ENCODE measurements at regions not wholly inside any gene's neighbourhood (a gene's known extent, or its start where the extent isn't known, plus 50 kb on each side); places are given as distances from the start of the nearest gene placed in this dataset.

DNA sequence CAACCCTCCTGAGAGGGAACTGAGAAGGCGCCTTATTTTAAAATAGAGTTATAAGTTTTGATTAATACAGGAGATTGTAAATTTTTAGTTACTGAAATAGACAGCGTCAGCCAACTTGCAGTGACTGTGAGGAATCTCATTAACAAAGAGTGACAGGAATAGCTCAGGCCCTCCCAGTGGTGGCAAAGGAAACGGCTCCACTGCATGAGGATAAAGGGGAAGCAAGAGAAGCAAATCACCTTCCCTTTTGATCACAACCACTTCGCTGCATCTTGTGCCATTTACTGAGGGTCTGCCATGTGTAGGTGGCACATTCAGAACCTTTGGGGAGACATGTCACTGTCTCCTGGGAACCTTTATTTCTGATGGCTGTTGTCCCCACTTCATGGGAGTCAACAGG, 612.4 kb upstream of the RAB6C start:
- 2% methylated on average over 4 of the region's 4 CpGs for WGBS (ENCODE audit: insufficient coverage, low coverage, missing lambda C conversion rate)
- in situ Hi-C loops (cut with MboI) (no loop called here), intact Hi-C loops (cut with micrococcal nuclease) (no loop called here)
- H2AFZ ChIP-seq (ENCODE audit: low read depth, low read length), result no peak overlapping the region
- ChIA-PET CTCF (ENCODE audit: low intra/inter-chr PET ratio) (no interaction called here), POLR2A (no interaction called here)
- no peaks in the 10 kb centered on the region for H3K9me3 ChIP-seq (replicated peaks; ENCODE audit: control insufficient read depth, insufficient read depth, low read depth, low read length)
- peaks cover 0 to 14% of the 10 kb centered on the region in 2 experiments; a peak in 3 of 5 replicates for H3K27me3 ChIP-seq (ENCODE audit: control insufficient read depth in 2 of 2, insufficient read depth in 2 of 2, low read length in 2 of 2)
- no peaks in the 10 kb centered on the region for H3K36me3 ChIP-seq (ENCODE audit: control insufficient read depth, insufficient read depth, low read length)
- H3K79me2 ChIP-seq (ENCODE audit: control insufficient read depth, insufficient read depth, low read length), result no peaks in the 10 kb centered on the region
- no peak overlapping the region for H3K4me2 ChIP-seq (ENCODE audit: insufficient read depth, low read length)
- no peak overlapping the region for H3K9ac ChIP-seq (ENCODE audit: insufficient read depth in 1 of 2, low read depth in 2 of 2, low read length in 2 of 2)
- no peaks in the 10 kb centered on the region; the same call in 1 of the 2 replicates for H4K20me1 ChIP-seq (replicated peaks; ENCODE audit: control insufficient read depth, insufficient read depth, low read length)
- no peak for TF ChIP-seq ELF2 (CRISPR knock-in tag; IDR thresholded peaks at IDR 0.05)
- no peak for TF ChIP-seq PRPF4 (IDR thresholded peaks at IDR 0.05; ENCODE audit: insufficient read depth, low read depth, low read length, poor library complexity, severe bottlenecking)
- no peak for TF ChIP-seq SP1 (CRISPR knock-in tag; IDR thresholded peaks at IDR 0.05)
- no peak for TF ChIP-seq NR2C2 (CRISPR knock-in tag; IDR thresholded peaks at IDR 0.05)
- TF ChIP-seq NR2C2 (tag; IDR thresholded peaks at IDR 0.05), result no peak
- no peak for TF ChIP-seq TFE3 (CRISPR knock-in tag; IDR thresholded peaks at IDR 0.05)
- no peak for TF ChIP-seq KAT8 (IDR thresholded peaks at IDR 0.05; ENCODE audit: low read depth)
- TF ChIP-seq ETV1 (tag; conservative IDR thresholded peaks at IDR 0.05; ENCODE audit: low read depth), result no peak
- no peak for TF ChIP-seq MXI1 (IDR thresholded peaks at IDR 0.05; ENCODE audit: low read depth, low read length)
- no peak for TF ChIP-seq ZNF644 (tag; IDR thresholded peaks at IDR 0.05; ENCODE audit: low read depth)
- no peak for TF ChIP-seq TARDBP (IDR thresholded peaks at IDR 0.05)
- no peak for TF ChIP-seq KAT7 (CRISPR knock-in tag; IDR thresholded peaks at IDR 0.05; ENCODE audit: borderline replicate concordance)
- no peak for TF ChIP-seq ZNF639 (CRISPR knock-in tag; conservative IDR thresholded peaks at IDR 0.05 in 1 of 2, IDR thresholded peaks at IDR 0.05 in 1 of 2)
- TF ChIP-seq, protein P1, sequence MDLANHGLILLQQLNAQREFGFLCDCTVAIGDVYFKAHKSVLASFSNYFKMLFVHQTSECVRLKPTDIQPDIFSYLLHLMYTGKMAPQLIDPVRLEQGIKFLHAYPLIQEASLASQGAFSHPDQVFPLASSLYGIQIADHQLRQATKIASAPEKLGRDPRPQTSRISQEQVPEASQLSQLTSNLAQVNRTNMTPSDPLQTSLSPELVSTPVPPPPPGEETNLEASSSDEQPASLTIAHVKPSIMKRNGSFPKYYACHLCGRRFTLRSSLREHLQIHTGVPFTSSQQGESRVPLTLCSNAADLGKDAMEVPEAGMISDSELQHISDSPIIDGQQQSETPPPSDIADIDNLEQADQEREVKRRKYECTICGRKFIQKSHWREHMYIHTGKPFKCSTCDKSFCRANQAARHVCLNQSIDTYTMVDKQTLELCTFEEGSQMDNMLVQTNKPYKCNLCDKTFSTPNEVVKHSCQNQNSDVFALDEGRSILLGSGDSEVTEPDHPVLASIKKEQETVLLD (IDR thresholded peaks at IDR 0.05), result no peak
- TF ChIP-seq PBX2 (CRISPR knock-in tag; IDR thresholded peaks at IDR 0.05; ENCODE audit: low read depth), result no peak
- no peak for TF ChIP-seq PBX2 (tag; conservative IDR thresholded peaks at IDR 0.05; ENCODE audit: low read depth)
- H3K4me3 ChIP-seq, result no peak overlapping the region
- ATAC-seq (no peak), FAIRE-seq (no peak), DNase-seq (ENCODE audit: extremely low read depth in 1 of 4, low spot score in 3 of 4) (no peak)
- no peaks in the 10 kb centered on the region for H3K9me1 ChIP-seq (ENCODE audit: control insufficient read depth, insufficient read depth, low read length)
- H3K4me1 ChIP-seq (replicated peaks in 1 of 2; ENCODE audit: control insufficient read depth in 2 of 2, insufficient read depth in 2 of 2, low read length in 2 of 2), result no peaks in the 10 kb centered on the region
- no peak overlapping the region for H3K27ac ChIP-seq (ENCODE audit: extremely low read depth, low read depth, low read length)
- no TSS peak for BruUV-seq (replicated peaks)
